GM12865 (cell line): ENCODE measurements at regions not wholly inside any gene's neighbourhood (a gene's known extent, or its start where the extent isn't known, plus 50 kb on each side); places are given as distances from the start of the nearest gene placed in this dataset.

Source experiments
- DNase-seq: peaks from one replicate; pipeline ENCODE4 v3.0.0; 2010; ENCODE audit warnings: low read depth
- H3K4me3 ChIP-seq: 2 replicates; pipeline ENCODE4 v1.5.1; 2011; ENCODE audit warnings: mild to moderate bottlenecking, low read depth, low read length, control low read depth
- TF ChIP-seq, protein P1 (sequence below): IDR thresholded peaks from 2 replicates; pipeline ENCODE4 v1.5.1; 2011; ENCODE audit warnings: low read length, control low read depth, low read depth, inconsistent platforms; ENCODE audit not compliant: insufficient read depth; ENCODE audit errors: missing control alignments

GRCh38 chr4:24408640-24409039 is 175.7 kb downstream of the DHX15 start:
- no peak for DNase-seq
- no peak overlapping the region for H3K4me3 ChIP-seq
- TF ChIP-seq, protein P1, sequence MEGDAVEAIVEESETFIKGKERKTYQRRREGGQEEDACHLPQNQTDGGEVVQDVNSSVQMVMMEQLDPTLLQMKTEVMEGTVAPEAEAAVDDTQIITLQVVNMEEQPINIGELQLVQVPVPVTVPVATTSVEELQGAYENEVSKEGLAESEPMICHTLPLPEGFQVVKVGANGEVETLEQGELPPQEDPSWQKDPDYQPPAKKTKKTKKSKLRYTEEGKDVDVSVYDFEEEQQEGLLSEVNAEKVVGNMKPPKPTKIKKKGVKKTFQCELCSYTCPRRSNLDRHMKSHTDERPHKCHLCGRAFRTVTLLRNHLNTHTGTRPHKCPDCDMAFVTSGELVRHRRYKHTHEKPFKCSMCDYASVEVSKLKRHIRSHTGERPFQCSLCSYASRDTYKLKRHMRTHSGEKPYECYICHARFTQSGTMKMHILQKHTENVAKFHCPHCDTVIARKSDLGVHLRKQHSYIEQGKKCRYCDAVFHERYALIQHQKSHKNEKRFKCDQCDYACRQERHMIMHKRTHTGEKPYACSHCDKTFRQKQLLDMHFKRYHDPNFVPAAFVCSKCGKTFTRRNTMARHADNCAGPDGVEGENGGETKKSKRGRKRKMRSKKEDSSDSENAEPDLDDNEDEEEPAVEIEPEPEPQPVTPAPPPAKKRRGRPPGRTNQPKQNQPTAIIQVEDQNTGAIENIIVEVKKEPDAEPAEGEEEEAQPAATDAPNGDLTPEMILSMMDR, result no peak

- DNase-seq, result no peak
- TF ChIP-seq, protein P1, result no peak
- no peak overlapping the region for H3K4me3 ChIP-seq
Observed at GRCh38 chr4:24405926-24406325, 178.4 kb downstream of the DHX15 start.

GRCh38 chr4:24405341-24405740 is 179.0 kb downstream of the DHX15 start:
- DNase-seq, result no peak
- TF ChIP-seq, protein P1, result no peak
- H3K4me3 ChIP-seq, result no peak overlapping the region

- no peak for DNase-seq
- H3K4me3 ChIP-seq, result no peak overlapping the region
- TF ChIP-seq, protein P1, result no peak
Observed at GRCh38 chr4:24404281-24404680, 180.1 kb downstream of the DHX15 start.

DNA sequence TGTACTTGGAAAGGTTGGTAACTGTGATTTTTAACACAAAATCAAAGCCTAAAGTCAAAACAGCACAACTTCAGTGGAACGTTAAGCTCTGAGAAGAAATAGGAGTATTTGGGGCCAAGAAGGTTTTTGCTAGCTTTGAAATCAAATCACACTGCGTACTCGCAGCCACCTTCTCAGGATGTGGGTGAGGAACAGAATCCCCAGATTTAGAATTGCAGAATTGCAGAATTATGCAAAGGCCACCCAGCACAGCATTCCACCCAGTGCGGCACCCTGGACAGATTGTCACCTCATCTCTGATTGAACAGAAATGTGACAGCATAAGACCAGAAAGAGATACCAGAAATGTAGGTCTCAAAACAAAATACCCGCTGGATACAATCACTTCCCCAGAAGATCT is 181.1 kb downstream of the DHX15 start:
- TF ChIP-seq, protein P1, result no peak
- no peak overlapping the region for H3K4me3 ChIP-seq
- no peak for DNase-seq

DNA sequence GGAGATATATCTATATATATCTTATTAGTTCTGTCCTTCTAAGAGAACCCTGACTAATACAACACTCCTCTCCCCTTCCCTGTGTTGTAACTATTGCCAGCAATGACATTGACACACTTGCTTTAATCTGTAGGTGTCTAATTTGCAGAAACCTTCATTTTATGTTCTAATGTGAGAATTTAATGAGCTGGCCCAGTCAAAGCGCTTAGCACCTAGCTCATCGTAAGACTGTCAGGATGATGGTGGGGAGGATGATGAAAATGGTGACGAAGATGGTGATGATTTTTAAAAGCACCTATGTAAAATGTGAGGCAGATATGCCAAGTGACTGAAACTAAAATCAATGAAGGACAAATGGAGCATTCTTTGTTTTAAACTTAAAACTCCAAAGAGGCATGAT is 183.8 kb downstream of the DHX15 start:
- TF ChIP-seq, protein P1, result no peak
- DNase-seq, result no peak

GRCh38 chr4:24396988-24397387 is 187.4 kb downstream of the DHX15 start:
- no peak for DNase-seq
- H3K4me3 ChIP-seq, result no peak overlapping the region
- TF ChIP-seq, protein P1, result no peak

More for the DNA sequence above, 183.8 kb downstream of the DHX15 start:
- H3K4me3 ChIP-seq, result no peak overlapping the region
